ENCODE measurements at regions not wholly inside any gene's neighbourhood (a gene's known extent, or its start where the extent isn't known, plus 50 kb on each side); places are given as distances from the start of the nearest gene placed in this dataset.

- Mint-ChIP-seq H3K36me3 (ENCODE audit: insufficient read depth) (no peaks in the 10 kb centered on the region), H3K4me1 (ENCODE audit: low read depth) (peaks cover 4% of the 10 kb centered on the region), H3K27ac (no peak overlapping the region), H3K27me3 (peaks cover 26% of the 10 kb centered on the region), H3K4me3 (ENCODE audit: low read depth) (no peak overlapping the region), H3K9me3 (ENCODE audit: low read depth) (no peaks in the 10 kb centered on the region)
- DNase-seq (ENCODE audit: low spot score, unreplicated experiment): no peak
- no peak for TF ChIP-seq CTCF (IDR thresholded peaks at IDR 0.05; ENCODE audit: unreplicated experiment)
Measured at GRCh38 chr1:230008721-230009120, 58.3 kb upstream of the GALNT2 start.

- no peak for TF ChIP-seq CTCF (IDR thresholded peaks at IDR 0.05; ENCODE audit: unreplicated experiment)
- no peak for DNase-seq (ENCODE audit: low spot score, unreplicated experiment)
- Mint-ChIP-seq H3K27ac (no peak overlapping the region), H3K4me3 (ENCODE audit: low read depth) (no peak overlapping the region), H3K4me1 (ENCODE audit: low read depth) (peaks cover 4% of the 10 kb centered on the region), H3K36me3 (ENCODE audit: insufficient read depth) (no peaks in the 10 kb centered on the region), H3K9me3 (ENCODE audit: low read depth) (no peaks in the 10 kb centered on the region), H3K27me3 (peaks cover 19% of the 10 kb centered on the region)
Measured at GRCh38 chr1:230009611-230010313, 57.3 kb upstream of the GALNT2 start.

- Mint-ChIP-seq H3K4me3 (ENCODE audit: low read depth) (no peak overlapping the region), H3K36me3 (ENCODE audit: insufficient read depth) (no peaks in the 10 kb centered on the region), H3K27ac (no peak overlapping the region), H3K27me3 (peaks cover 15% of the 10 kb centered on the region), H3K4me1 (ENCODE audit: low read depth) (peaks cover 6% of the 10 kb centered on the region), H3K9me3 (ENCODE audit: low read depth) (no peaks in the 10 kb centered on the region)
- DNase-seq (ENCODE audit: low spot score, unreplicated experiment): no peak
- no peak for TF ChIP-seq CTCF (IDR thresholded peaks at IDR 0.05; ENCODE audit: unreplicated experiment)
Measured at GRCh38 chr1:230010603-230011332, 56.3 kb upstream of the GALNT2 start.

DNA sequence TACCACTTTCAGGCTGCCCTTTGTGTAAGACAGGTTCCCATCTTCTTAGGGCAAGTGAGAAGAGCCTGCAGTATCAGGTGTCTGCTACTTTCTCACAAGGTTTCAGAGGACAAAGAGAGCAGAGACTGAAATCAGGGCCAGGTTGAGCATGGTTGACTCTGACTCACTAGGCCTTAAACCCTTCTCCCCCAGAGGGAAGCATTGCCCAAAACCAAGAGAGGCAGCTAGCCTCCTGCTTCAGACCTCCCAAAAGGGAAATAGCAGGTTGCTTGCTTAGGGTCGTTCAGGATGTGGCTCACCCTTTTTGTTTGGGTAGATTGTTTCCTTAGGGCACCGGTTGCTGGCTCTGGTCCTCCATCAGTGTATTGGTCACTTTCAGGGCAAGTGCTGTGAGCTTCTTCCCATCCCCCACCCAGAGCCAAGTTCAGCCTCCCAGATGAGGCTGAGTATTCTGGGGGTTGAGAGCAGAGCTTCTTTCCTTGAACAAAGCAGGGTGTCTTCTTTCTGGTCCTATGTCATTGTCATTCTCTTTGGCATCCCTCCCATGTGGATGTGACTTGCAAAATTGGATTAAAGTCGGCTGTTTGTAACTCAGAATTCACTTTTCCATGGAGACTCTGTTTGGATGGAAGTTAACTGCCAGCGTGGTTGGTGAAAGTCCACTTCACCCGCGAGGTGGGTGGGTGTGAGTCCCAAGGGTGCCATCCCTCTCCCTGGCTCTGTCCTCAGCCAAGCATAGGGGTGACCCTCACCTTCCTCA is 55.5 kb upstream of the GALNT2 start:
- peaks cover 13% of the 10 kb centered on the region for H3K4me1 Mint-ChIP-seq (ENCODE audit: low read depth)
- no peak overlapping the region for H3K27ac Mint-ChIP-seq
- H3K4me3 Mint-ChIP-seq (ENCODE audit: low read depth): no peak overlapping the region
- no peak for TF ChIP-seq CTCF (IDR thresholded peaks at IDR 0.05; ENCODE audit: unreplicated experiment)
- no peaks in the 10 kb centered on the region for H3K9me3 Mint-ChIP-seq (ENCODE audit: low read depth)
- peaks cover 13% of the 10 kb centered on the region for H3K27me3 Mint-ChIP-seq
- no peaks in the 10 kb centered on the region for H3K36me3 Mint-ChIP-seq (ENCODE audit: insufficient read depth)
- no peak for DNase-seq (ENCODE audit: low spot score, unreplicated experiment)

GRCh38 chr1:230012093-230012393 is 55.0 kb upstream of the GALNT2 start:
- no peaks in the 10 kb centered on the region for H3K9me3 Mint-ChIP-seq (ENCODE audit: low read depth)
- H3K4me1 Mint-ChIP-seq (ENCODE audit: low read depth): peaks cover 14% of the 10 kb centered on the region
- peaks cover 9% of the 10 kb centered on the region for H3K27me3 Mint-ChIP-seq
- H3K27ac Mint-ChIP-seq: no peak overlapping the region
- no peaks in the 10 kb centered on the region for H3K36me3 Mint-ChIP-seq (ENCODE audit: insufficient read depth)
- DNase-seq (ENCODE audit: low spot score, unreplicated experiment): no peak
- H3K4me3 Mint-ChIP-seq (ENCODE audit: low read depth): no peak overlapping the region
- TF ChIP-seq CTCF (IDR thresholded peaks at IDR 0.05; ENCODE audit: unreplicated experiment): no peak
